SK-N-SH treated with all-trans-retinoic acid at 6 μM for 48 hours (cell line): ENCODE measurements at regions not wholly inside any gene's neighbourhood (a gene's known extent, or its start where the extent isn't known, plus 50 kb on each side); places are given as distances from the start of the nearest gene placed in this dataset.

Source experiments
- BACH2 ChIP-seq: fragments of 250-450 bp; sonication (Bioruptor Pico); IDR thresholded peaks from 2 replicates; pipeline ENCODE4 v1.9.0; 2021; ENCODE audit warnings: mild to moderate bottlenecking, borderline replicate concordance
- PPARA ChIP-seq: fragments of 250-450 bp; sonication (Bioruptor Pico); IDR thresholded peaks from 2 replicates; pipeline ENCODE4 v1.5.0; 2020; ENCODE audit warnings: mild to moderate bottlenecking, borderline replicate concordance
- ZC3H10 ChIP-seq: fragments of 250-450 bp; sonication (Bioruptor Pico); IDR thresholded peaks from 2 replicates; pipeline ENCODE4 v1.5.1; 2021; ENCODE audit warnings: mild to moderate bottlenecking, moderate library complexity
- ZFP30 ChIP-seq: fragments of 450-650 bp; formaldehyde crosslinking; IDR thresholded peaks from 2 replicates; pipeline ENCODE4 v1.5.0; 2022; ENCODE audit warnings: mild to moderate bottlenecking, moderate library complexity
- ZNF565 ChIP-seq: fragments of 450-650 bp; formaldehyde crosslinking; conservative IDR thresholded peaks from 2 replicates; pipeline ENCODE4 v1.5.0; 2020; ENCODE audit warnings: low read depth, mild to moderate bottlenecking, moderate library complexity
- ZNF8 ChIP-seq: fragments of 450-650 bp; formaldehyde crosslinking; IDR thresholded peaks from 2 replicates; pipeline ENCODE4 v1.5.0; 2020; ENCODE audit warnings: mild to moderate bottlenecking, moderate library complexity
- TF ChIP-seq, protein P1 (sequence below): fragments of 250-450 bp; sonication (Bioruptor Pico); IDR thresholded peaks from 2 replicates; pipeline ENCODE4 v1.8.0; 2020; ENCODE audit warnings: mild to moderate bottlenecking, moderate library complexity, borderline replicate concordance
- TF ChIP-seq, protein P2 (sequence below): fragments of 250-450 bp; sonication (Bioruptor Pico); IDR thresholded peaks from 2 replicates; pipeline ENCODE4 v1.5.1; 2020; ENCODE audit warnings: low read depth, mild to moderate bottlenecking, moderate library complexity
- TF ChIP-seq, protein P3 (sequence below): fragments of 250-450 bp; sonication (Bioruptor Pico); IDR thresholded peaks from 2 replicates; pipeline ENCODE4 v1.8.0; 2021; ENCODE audit warnings: low read depth, mild to moderate bottlenecking, moderate library complexity, borderline replicate concordance

GRCh38 chr21:38077569-38077968, 161.3 kb upstream of the KCNJ6 start:
- TF ChIP-seq PPARA (no peak), ZNF8 (CRISPR knock-in tag) (no peak), ZC3H10 (CRISPR knock-in tag) (no peak), ZFP30 (no peak), ZNF565 (no peak), BACH2 (CRISPR knock-in tag) (no peak)
- TF ChIP-seq, protein P1, sequence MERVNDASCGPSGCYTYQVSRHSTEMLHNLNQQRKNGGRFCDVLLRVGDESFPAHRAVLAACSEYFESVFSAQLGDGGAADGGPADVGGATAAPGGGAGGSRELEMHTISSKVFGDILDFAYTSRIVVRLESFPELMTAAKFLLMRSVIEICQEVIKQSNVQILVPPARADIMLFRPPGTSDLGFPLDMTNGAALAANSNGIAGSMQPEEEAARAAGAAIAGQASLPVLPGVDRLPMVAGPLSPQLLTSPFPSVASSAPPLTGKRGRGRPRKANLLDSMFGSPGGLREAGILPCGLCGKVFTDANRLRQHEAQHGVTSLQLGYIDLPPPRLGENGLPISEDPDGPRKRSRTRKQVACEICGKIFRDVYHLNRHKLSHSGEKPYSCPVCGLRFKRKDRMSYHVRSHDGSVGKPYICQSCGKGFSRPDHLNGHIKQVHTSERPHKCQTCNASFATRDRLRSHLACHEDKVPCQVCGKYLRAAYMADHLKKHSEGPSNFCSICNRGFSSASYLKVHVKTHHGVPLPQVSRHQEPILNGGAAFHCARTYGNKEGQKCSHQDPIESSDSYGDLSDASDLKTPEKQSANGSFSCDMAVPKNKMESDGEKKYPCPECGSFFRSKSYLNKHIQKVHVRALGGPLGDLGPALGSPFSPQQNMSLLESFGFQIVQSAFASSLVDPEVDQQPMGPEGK, result no peak
- TF ChIP-seq, protein P2, sequence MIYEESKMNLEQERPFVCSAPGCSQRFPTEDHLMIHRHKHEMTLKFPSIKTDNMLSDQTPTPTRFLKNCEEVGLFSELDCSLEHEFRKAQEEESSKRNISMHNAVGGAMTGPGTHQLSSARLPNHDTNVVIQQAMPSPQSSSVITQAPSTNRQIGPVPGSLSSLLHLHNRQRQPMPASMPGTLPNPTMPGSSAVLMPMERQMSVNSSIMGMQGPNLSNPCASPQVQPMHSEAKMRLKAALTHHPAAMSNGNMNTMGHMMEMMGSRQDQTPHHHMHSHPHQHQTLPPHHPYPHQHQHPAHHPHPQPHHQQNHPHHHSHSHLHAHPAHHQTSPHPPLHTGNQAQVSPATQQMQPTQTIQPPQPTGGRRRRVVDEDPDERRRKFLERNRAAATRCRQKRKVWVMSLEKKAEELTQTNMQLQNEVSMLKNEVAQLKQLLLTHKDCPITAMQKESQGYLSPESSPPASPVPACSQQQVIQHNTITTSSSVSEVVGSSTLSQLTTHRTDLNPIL (CRISPR knock-in tag), result no peak
- TF ChIP-seq, protein P3, sequence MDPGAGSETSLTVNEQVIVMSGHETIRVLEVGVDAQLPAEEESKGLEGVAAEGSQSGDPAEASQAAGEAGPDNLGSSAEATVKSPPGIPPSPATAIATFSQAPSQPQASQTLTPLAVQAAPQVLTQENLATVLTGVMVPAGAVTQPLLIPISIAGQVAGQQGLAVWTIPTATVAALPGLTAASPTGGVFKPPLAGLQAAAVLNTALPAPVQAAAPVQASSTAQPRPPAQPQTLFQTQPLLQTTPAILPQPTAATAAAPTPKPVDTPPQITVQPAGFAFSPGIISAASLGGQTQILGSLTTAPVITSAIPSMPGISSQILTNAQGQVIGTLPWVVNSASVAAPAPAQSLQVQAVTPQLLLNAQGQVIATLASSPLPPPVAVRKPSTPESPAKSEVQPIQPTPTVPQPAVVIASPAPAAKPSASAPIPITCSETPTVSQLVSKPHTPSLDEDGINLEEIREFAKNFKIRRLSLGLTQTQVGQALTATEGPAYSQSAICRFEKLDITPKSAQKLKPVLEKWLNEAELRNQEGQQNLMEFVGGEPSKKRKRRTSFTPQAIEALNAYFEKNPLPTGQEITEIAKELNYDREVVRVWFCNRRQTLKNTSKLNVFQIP (CRISPR knock-in tag), result no peak
